Thyroid gland (tissue), 4 donors: ENCODE measurements at regions not wholly inside any gene's neighbourhood (a gene's known extent, or its start where the extent isn't known, plus 50 kb on each side); places are given as distances from the start of the nearest gene placed in this dataset.

Source experiments
- CTCF ChIP-seq, 6 experiments: fragments of 200-600 bp in 3 of 6; fragments of 450-650 bp in 3 of 6; sonication (generic) in 3 of 6; IDR thresholded peaks; one replicate each; pipeline ENCODE4 v1.5.1; 2016 to 2019; ENCODE audit warnings: antibody characterized with exemption in 6 of 6, mild to moderate bottlenecking in 2 of 6, inconsistent platforms in 1 of 6, moderate library complexity in 1 of 6
- POLR2A ChIP-seq, 2 donors: fragments of 450-650 bp; IDR thresholded peaks; one replicate each; pipeline ENCODE4 v1.6.1; 2017; ENCODE audit warnings: antibody characterized with exemption in 2 of 2, mild to moderate bottlenecking in 2 of 2, moderate library complexity in 1 of 2

DNA sequence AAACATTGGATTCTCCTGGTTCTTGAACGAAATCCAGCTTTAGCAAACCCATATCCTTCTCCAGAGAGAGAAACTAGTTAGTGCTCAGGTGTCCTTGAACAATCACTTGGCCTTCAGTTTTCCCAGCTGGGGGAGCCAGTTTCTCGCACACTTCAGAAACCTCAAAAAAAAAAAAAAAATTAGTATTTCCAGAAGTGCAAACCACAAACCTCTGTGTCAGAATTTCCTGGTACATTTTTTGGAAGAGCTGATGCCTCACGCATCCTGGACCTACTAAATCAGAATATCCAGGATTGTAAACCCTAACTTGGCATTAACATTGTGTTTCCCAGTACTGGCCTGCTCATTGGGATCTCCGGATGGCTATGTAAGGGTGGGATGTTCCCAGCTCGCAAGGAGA lies 143.4 kb upstream of the EGR2 start:
- TF ChIP-seq CTCF (IDR thresholded peaks at IDR 0.05) (no peak), POLR2A (IDR thresholded peaks at IDR 0.05) (no peak)
